ENCODE measurements at regions not wholly inside any gene's neighbourhood (a gene's known extent, or its start where the extent isn't known, plus 50 kb on each side); places are given as distances from the start of the nearest gene placed in this dataset.

GRCh38 chr5:23064710-23065109 lies 211.6 kb upstream of the CDH12 start:
- DNase-seq, result no peak

GRCh38 chr5:23053846-23054245 lies 200.7 kb upstream of the CDH12 start:
- no peak for DNase-seq

GRCh38 chr5:23042226-23042625 lies 189.1 kb upstream of the CDH12 start:
- DNase-seq, result no peak

- no peak for DNase-seq
Measured at GRCh38 chr5:23035555-23036090, 182.5 kb upstream of the CDH12 start.

GRCh38 chr5:23033864-23034263 lies 180.7 kb upstream of the CDH12 start:
- DNase-seq, result no peak

DNA sequence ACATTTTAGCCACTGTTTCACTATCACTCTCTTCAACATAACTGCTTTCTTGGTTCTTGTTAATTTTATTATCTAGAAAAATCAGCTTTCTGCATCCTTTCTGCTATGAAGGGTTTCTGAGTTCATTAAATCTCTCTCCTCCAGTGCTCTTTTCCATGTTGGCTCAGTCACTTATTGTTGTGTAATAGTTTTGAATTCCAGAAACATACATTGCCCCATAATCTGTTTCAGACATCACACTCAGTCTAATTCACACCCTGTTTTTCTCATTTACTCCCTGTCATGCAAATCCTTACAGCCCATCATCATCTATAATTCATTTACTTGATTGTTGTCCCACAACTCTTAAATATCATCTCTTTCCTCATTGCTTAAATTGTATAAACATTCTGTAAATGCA lies 176.1 kb upstream of the CDH12 start:
- DNase-seq, result no peak

- DNase-seq, result no peak
Measured at GRCh38 chr5:23028445-23029021, 175.4 kb upstream of the CDH12 start.

- no peak for DNase-seq
Measured at GRCh38 chr5:23027830-23028229, 174.7 kb upstream of the CDH12 start.

DNA sequence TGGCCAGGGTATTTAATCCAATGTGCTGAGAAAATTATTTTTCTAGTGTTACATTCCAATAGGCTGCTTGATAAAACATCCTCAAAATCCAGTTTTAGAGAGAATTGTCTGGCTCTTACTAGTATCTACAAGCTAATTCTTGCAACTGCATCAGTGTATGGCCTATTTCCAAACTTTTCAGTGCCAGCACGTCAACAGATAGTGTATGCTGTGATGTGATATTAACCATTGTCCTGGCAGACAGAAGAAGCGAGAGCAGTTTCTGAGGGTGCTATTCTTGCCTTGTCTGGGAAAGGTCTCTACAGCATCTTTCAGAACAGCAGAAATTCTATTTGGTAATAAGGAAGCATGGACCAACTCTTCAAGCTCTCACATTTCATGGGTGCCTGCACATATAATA lies 174.2 kb upstream of the CDH12 start:
- DNase-seq, result no peak

- DNase-seq, result no peak
Measured at GRCh38 chr5:23026252-23027170, 173.4 kb upstream of the CDH12 start.

DNA sequence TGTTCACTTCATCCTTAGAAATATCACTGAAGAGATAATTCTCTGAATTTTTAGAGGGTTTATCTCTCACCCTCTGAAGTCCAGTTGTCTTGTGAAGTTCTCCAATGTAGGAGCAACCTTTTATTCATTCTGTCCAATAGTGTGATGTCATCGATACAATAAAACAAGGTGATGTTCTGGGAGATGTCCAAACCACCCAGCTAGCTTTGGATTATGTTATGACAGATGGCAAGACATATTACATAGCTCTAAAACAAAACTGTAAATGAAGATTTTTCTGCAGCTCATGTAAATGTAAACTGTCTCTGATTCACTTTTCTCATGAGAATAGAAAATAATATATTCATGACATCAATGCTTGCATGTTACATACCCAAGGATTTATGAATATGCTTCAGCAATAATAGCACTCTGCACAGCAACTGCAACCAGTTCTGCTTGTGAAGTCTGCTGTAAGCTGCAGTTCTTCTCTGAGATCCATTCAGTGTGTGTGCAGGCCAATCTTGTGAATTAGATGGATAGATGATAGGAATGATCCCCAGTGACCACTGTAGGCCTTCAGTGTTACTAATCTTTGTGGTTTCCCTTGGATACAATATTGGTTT lies 172.6 kb upstream of the CDH12 start:
- no peak for DNase-seq

GRCh38 chr5:23024470-23024869 lies 171.3 kb upstream of the CDH12 start:
- no peak for DNase-seq

DNA sequence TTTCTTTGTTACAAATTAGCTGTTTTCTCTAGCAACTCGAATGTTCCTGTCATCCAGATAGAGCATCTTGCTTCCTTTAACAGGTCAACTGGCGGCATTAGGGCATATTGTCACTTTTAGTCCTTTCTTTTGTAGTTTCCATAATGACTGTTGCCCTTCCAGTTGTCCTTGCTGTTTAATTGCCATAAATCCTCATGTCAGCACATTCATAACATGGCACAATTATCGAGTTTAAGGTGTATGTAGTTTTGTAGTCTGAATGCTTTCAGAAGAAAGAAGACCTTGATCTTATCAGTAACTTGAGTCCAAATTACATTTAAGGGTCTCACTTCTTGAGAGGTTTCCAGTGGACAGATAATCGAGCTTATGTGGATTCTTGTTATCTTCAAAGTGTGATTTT lies 161.7 kb upstream of the CDH12 start:
- no peak for DNase-seq

- DNase-seq, result peak; percentile 63
Measured at GRCh38 chr5:23014266-23014665, 161.1 kb upstream of the CDH12 start.

GRCh38 chr5:23013395-23013998 lies 160.4 kb upstream of the CDH12 start:
- DNase-seq, result peak; percentile 36

- no peak for DNase-seq
Measured at GRCh38 chr5:23012842-23013241, 159.7 kb upstream of the CDH12 start.

DNA sequence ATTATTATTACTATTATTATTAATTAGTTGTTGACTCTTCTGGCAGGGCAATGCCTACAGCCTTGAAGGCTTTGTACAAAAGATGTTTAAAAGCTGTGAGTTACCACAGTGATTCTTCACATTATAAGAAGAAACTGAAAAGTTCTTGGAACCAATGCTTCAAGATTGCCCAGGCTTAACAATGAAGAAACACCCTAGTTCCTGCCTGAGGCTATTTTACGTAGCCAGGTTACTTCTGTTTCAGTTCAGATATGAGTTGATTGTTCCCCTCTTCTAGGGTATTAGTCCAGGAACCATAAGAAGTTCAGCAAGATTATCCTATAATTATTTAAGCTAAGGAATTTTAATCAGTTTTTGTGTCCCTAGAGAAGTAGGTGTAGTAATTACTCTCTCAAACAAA lies 154.6 kb upstream of the CDH12 start:
- no peak for DNase-seq

GRCh38 chr5:23007236-23007635 lies 154.1 kb upstream of the CDH12 start:
- no peak for DNase-seq

DNA sequence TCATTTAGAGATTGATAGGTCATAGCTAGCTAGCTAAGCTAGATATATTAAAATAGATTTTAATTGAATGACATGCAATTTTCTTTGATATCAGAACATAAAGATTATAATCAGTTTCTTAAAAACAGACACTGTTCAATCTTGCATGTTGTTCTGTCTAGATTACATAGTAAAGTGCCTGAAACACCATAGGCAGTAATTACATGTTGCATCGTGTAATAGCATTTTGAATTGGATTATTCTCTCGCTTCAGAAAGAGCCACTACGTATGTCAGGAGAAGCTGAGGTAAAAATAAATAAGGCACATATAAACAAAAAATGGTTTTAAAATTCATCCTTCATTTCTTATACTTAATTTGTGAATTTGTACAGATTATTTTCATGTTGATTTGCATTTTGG lies 148.0 kb upstream of the CDH12 start:
- no peak for DNase-seq

DNA sequence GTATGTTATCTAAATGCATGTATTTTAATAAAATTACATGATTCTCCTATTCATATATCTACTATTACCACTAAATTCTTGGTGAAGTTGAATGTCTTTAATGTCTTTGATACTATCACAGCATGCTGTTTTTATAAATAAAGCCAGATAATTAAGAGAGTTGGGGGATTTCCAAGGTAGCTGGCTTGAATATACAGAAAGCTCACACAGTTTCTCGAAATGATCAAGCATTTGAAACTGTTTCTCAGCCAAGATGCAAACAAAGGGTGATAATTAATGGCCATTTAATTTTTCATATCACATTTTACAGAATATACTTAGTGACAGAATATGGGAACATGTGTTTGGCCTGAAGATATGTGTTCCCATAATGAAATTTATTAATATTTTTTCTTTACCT lies 145.6 kb upstream of the CDH12 start:
- no peak for DNase-seq

GRCh38 chr5:22998362-22998761 lies 145.2 kb upstream of the CDH12 start:
- DNase-seq, result no peak

- no peak for DNase-seq
Measured at GRCh38 chr5:22988937-22989336, 135.8 kb upstream of the CDH12 start.

DNA sequence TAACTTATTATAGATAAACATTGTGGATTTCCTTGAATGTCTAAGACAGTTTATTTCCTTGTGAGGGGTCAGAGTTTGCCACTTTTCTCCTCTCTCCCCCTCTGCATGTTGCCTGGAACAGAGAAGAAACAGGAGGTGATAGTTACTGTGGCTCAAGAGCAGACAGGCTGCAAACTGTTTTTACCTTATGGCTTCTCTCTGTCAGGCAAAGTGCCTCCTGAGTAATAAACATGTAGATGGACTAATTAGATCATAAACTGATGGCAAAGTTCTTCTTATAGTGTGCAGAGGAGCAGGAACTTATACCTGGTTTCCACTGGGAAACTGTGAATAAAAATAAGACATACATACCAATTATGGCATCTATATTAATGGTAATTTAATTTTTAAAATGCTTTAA lies 133.1 kb upstream of the CDH12 start:
- no peak for DNase-seq

DNA sequence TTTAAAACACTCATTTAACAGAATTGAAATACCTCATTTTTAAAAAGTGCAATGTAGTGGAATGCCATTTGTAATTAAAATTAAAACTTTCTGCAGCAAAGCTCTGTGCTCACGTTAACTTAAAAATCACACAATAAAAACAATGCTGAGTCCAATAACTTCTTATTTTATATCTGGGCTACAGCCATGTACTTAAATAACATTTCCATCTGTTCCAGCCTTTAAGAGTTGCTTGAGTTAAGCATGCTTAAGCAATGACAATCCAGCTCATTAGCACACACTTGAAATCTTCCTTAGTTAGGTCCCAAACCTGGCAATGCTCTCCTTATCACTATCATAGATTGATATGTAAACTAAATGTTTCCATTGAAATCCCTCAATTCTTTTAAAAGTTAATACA lies 132.3 kb upstream of the CDH12 start:
- no peak for DNase-seq
